Stimulated activated CD8-positive, alpha-beta memory T cell treated with anti-CD3 and anti-CD28 coated beads, Interleukin-4, amount 100 ng/mL, for 48 hours (primary cell): ENCODE measurements at regions not wholly inside any gene's neighbourhood (a gene's known extent, or its start where the extent isn't known, plus 50 kb on each side); places are given as distances from the start of the nearest gene placed in this dataset.
"Not testable (repeated sequence)": the region's sequence is repeated elsewhere in the genome, so short reads cannot be mapped to it uniquely, and the experiment has no call there.

Source experiments
- DNase-seq: peaks from one replicate; pipeline ENCODE4 v3.0.0-alpha.2; 2020

GRCh38 chrX:71822314-71822713 is 59.2 kb downstream of the CXorf49B start:
- DNase-seq = not testable (repeated sequence)

GRCh38 chrX:71823391-71824057 is 60.4 kb downstream of the CXorf49B start:
- no peak for DNase-seq

GRCh38 chrX:71828086-71828485 is 64.9 kb downstream of the CXorf49B start:
- DNase-seq = no peak

GRCh38 chrX:71838092-71838491 is 72.6 kb upstream of the NHSL2 start:
- DNase-seq = not testable (repeated sequence)

GRCh38 chrX:71846429-71846828 is 64.2 kb upstream of the NHSL2 start:
- DNase-seq = no peak

- DNase-seq = no peak
Observed at GRCh38 chrX:71852182-71852581, 58.5 kb upstream of the NHSL2 start.

- DNase-seq = peak; percentile 42
Observed at GRCh38 chrX:71859637-71860036, 51.0 kb upstream of the NHSL2 start.
